Right ventricle myocardium superior (tissue), 1 donor: ENCODE measurements at regions not wholly inside any gene's neighbourhood (a gene's known extent, or its start where the extent isn't known, plus 50 kb on each side); places are given as distances from the start of the nearest gene placed in this dataset.

ENCODE experiments used
- ATAC-seq: fragments of 200-7000 bp; cut with Tn5 transposase; one replicate; pipeline ENCODE4 v1.9.1; 2020; ENCODE audit warnings: mild to moderate bottlenecking; ENCODE audit not compliant: poor library complexity
- DNase-seq: peaks from one replicate; pipeline ENCODE4 v3.0.0-alpha.2; 2020
- intact Hi-C: fragments of 100-400 bp; cut with DNase I; formaldehyde crosslinking; loops from one replicate; pipeline ENCODE4 v1.11.2; 2022
- donor health status: DM: no; HTN: yes; CAD: no; lungs with severe emphysema.

DNA sequence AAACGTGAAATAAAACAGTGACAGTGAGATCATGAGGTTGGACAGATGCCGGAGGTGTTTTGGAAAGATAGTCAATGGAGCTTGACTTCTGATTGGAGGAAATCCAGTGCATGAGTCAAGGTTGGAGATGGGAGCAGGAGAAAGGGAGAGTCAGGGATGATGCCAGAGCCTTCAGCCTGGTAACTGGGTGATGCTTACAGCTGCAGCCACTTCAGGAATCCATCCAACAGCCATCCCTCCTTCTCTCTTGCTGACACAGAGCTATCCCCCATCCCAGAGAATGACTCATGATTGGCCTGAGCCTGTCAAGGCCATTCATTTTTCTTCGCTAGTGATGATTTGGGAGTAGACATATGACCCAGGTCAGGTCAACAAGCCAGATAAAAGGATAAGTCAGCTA is 112.8 kb downstream of the SAMD5 start:
- intact Hi-C loops = no loop called here
- ATAC-seq (no peak), DNase-seq (no peak)

DNA sequence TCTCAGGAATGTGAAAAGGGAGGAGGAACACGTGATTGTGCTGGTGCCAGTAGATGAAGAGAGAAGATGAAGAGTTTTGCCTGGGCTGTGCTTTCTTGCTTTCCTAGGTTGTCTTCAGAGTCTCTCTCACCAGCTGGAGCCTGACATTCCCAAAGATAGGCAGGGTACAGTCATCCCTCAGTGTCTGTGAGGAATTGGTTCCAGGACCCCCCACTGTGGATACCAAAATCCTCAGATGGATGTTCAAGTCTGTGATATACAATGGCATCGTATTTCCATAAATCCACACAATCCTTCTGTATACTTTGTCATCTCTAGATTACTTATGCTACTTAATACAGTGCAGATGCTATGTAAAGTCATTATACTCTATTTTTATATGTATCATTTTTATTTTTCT is 113.5 kb downstream of the SAMD5 start:
- DNase-seq = no peak
- intact Hi-C loops = no loop called here
- ATAC-seq = no peak

- DNase-seq (no peak), ATAC-seq (no peak)
- intact Hi-C loops = no loop called here
Observed at GRCh38 chr6:147624946-147625515, 116.5 kb downstream of the SAMD5 start.

DNA sequence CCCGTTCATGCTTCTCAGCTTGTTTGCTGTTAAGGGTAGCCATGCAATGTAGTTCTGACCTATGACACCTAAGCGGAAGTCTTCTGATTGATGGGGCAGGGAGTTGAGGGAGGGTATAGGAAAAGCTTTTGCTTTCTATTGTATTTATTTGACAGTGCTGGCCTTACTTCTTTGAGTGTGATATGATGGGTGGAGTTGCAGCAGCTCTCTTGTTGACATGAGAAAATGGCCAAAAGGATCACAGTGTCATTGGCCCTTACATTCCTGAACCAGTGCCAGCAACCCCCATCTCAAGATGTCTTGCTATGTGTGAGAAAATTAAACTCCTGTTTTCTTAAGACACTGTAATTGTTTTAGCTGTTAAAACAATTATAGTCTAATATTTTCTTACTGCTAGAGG is 117.5 kb downstream of the SAMD5 start:
- no peak for DNase-seq
- ATAC-seq = no peak
- intact Hi-C loops = no loop called here

- DNase-seq (no peak), ATAC-seq (no peak)
- intact Hi-C loops = no loop called here
Observed at GRCh38 chr6:147627411-147627810, 118.9 kb downstream of the SAMD5 start.

DNA sequence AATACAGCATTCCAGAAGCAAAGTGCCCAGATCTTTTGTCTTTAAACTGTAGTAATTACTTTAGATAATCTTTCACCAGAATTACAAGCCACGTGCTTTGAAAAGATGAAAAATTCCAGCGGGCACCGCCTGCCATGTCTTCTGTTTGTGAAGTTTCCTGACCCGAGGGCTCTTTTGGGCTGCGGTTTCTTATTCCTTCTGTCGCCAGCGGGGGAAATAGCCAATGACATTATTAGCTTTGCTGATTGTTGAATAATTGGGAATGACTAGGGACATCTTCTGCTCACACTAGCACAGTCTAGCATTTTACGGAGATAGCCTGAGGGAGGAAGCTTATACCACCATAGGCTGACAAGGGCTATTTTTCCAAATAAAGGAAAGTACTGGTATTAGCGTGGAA is 124.7 kb downstream of the SAMD5 start:
- DNase-seq (no peak), ATAC-seq (no peak)
- intact Hi-C loops = no loop called here

DNA sequence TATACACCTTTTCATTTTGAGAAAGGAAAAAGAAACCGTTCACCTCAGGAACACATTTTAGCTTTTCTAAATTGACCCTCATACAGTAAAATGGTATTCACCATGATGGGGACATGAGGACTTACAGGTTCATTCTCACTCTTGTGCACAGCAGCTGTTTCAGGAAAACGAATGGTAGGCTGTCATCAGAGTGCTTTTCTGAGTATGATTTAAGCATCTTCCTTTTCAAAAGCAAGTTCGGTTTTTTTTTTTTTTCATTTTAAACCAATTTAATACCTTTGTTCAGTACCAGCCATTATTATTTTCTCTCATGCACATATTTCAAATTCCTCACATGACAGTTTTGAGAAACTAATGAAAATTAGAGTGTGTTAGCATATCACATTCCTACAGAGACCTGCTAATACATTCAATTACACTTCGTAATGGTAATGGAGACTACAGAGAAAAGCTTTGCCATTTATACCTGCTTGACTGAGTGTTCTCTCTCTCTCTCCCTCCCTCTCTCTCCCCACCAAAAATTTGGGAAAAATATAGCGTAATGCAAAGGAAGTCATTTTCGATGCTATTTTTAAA is 129.2 kb downstream of the SAMD5 start:
- DNase-seq (no peak), ATAC-seq (no peak)
- intact Hi-C loops = no loop called here

- intact Hi-C loops = no loop called here
- DNase-seq = no peak
- no peak for ATAC-seq
Observed at GRCh38 chr6:147639279-147639678, 130.8 kb downstream of the SAMD5 start.

GRCh38 chr6:147640606-147641005 is 132.1 kb downstream of the SAMD5 start:
- ATAC-seq (no peak), DNase-seq (no peak)
- intact Hi-C loops = no loop called here

DNA sequence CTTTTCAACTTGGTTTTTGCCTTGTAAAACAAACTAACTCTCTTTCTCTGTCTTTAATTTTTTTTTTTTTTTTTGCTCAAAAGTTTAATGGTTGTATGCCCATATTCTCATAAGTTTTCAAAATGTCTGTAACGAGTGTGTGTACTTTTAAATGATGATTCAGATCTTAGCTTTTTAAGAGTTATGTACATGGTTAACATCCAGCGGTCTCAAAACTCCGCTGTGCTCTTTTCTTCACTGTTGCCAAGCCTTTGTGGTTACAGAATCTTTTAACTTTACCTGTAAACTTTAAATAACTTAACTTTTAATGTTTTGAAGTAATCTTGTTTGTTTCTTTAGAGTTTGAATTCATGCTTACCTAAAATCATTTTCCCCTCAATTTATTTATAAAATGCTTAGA is 133.0 kb downstream of the SAMD5 start:
- intact Hi-C loops = no loop called here
- ATAC-seq (no peak), DNase-seq (no peak)

GRCh38 chr6:147642458-147642857 is 134.0 kb downstream of the SAMD5 start:
- DNase-seq = no peak
- ATAC-seq = no peak
- intact Hi-C loops = no loop called here

DNA sequence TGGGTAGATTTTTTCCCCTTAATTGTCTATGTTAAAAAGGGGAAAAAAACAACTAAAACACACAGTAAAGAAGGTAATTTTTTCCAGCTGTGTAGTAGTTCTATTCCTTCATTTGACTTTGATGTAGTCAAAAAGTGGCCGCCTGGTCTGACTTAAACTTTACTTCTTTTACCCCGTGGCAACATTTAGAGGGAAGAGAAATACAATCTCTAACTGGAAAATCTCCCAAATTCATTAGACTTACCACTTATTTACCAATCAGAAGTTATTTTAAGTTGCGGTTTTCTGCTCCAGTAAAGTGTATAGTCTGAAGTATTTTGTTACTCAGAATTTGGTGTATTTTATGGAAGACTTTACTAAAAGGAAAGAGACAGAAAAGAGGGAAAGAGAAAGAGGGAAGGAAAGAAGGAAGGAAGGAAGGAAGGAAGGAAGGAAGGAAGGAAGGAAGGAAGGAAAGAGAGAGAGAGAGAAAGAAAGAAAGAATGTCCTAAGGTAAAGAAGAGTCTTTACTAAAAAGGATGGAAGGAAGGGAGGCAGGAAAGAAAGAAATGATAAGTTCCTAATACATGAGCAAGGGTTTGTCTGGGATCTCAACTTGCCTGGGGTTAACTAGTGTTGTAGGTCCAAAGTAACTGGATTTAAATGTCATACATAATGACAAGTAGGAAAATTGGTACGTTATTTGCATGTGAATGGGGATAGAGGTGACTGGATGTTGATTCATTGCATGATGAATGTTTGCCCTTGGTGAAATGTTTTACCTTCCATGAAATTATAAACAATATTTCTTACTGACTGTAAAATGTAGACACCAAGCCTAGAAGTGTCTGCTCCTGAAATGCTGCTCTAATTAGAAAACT is 135.1 kb downstream of the SAMD5 start:
- intact Hi-C loops = no loop called here
- DNase-seq (no peak), ATAC-seq (no peak)

DNA sequence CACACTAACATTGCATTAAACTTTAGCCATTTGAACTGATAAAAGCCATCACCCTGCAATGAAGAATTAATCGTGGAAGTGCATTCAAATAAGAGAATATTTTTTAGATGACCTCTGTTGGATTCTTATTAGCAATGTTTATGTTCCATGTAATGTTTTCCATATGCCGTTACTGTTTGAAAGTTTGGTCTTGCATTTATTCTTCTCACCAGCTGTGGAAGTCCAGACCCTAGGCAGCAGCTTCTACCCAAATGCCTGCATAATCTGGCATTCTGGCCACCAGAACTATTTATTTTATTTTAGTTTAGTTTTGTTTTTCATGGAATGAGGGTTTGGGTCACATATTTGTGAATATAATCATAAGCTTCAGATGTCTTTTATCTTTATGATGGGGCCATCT is 140.4 kb downstream of the SAMD5 start:
- intact Hi-C loops = no loop called here
- no peak for ATAC-seq
- no peak for DNase-seq

GRCh38 chr6:147651249-147652063 is 143.0 kb downstream of the SAMD5 start:
- intact Hi-C loops = loop anchor here (2.0 kb wide), 1 partner anchor 145 kb away; no protein-coding TSS in a partner anchor
- ATAC-seq (peak; percentile 94), DNase-seq (peak; percentile 46)

DNA sequence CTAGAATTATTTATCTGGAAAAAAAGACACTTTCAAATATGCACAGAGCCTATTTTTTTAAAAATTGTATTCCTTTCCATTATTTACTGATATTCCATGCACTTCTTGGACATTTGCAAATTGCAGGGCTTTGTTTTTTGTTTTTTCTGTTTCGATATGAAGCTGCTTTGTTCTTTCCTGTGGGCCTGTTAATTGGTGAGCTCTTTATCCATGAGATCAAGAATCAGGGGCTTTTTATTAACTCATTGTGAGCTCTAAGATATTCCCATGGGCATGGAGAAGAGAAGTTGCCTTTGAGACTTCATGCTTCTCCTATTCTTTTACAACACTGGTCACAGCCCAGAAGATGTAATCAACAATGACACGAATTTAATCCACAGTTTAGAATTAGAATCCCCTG is 145.1 kb downstream of the SAMD5 start:
- intact Hi-C loops = no loop called here
- no peak for ATAC-seq
- no peak for DNase-seq

DNA sequence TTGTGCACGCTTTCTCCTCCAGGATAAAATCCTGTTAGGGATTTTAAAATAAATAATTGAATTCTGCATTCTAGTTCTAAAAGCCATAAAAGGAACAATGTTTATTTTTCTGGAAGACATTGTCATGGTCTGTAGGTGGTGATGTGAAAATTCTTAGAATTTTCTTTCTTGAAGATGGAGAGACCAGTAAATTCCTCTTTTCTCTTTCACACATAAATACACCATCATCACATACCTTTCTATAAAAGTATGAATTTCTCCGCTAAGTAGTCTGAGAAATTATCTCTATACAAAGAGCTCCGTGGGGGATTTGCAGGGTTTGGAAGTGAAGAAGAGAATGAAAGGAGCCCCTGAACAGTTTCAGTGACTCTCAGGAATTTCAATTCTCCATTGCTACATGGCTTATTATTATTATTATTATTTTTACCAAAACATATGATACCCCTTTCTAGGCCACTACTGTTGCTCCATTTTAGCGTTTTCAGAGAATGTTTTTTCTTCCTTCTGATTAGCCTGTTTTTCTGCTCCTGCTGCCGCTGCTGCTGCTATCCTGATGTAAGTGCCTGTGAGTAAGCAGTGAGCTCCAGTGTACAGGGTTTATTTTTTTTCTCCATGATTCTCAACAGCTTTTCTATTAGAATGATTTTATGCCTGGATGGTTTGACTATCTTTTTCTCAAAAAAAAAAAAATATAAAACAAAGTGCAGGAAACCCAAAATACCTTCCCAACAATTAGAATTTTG is 145.8 kb downstream of the SAMD5 start:
- ATAC-seq = no peak
- intact Hi-C loops = no loop called here
- DNase-seq = no peak

DNA sequence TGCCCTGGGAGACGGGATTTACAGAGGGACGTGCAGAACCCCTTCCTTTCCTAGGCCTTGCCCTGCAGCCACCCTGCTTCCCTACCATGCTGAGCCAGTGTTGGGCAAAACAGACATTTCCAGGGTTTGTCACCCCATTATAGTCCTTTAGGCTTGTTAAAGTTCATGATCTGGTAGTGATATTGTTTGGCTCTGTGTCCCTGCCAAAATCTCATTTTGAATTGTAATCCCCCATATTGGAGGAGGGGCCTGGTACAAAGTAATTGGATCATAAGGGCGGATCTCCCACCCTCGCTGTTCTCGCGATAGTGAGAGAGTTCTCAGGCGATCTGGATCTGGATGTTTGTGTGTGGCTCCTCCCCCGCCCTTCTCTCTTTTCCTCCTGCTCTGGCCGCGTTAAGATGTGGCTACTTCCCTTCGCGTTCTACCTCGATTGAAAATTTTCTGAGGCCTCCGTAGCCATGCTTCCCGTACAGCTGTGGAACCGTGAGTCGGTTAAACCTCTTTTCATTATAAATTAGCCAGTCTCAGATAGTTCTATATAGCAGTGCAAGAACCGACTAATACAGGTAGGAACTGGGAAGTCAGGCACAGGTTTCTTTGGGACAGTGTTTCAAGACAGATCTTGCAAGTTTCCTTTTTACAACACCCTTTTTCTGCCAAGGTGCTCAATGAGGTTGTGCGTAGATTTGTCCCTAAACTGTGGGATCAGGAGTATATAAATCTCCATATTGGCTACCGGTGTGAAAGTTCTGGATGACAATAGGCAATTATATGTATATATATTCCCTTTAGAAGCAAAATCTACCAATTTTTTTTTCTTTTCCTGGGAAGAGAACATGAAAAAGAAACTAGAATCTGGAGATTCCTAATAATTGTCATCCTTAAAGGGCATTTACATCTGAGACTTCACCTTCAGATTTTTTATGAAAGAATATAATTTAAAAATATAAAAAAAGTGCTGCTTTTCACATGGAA is 152.1 kb downstream of the SAMD5 start:
- ATAC-seq = no peak
- no peak for DNase-seq
- intact Hi-C loops = no loop called here

DNA sequence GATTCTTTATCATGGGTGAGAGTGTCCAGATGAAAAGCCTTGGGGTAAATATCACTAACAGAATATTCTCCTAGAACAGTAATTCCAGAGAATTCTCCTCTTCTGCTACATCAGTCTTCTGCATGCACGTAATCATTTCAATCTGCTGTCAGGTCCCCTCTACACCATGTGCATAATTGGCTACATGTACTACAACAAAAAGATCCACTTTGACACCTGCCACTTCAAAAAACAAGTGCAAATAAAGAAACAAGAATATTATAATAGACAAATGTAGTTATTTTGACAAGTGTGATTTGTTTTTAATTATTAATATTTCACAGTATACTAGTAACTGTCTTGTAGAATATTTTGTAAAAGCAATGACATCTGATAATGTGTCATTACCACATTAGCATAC is 154.2 kb downstream of the SAMD5 start:
- intact Hi-C loops = no loop called here
- ATAC-seq = no peak
- DNase-seq = no peak
